Stomach (tissue), 8 donors: ENCODE measurements at regions not wholly inside any gene's neighbourhood (a gene's known extent, or its start where the extent isn't known, plus 50 kb on each side); places are given as distances from the start of the nearest gene placed in this dataset.

Experiments
- DNase-seq, 2 donors: peaks; one replicate each; pipeline versions ENCODE4 v3.0.0 to v3.0.0-alpha.2; 2013 to 2019
- H3K27ac ChIP-seq, 5 donors: fragments of 200-600 bp in 4 of 5; sonication (generic) in 4 of 5; one replicate each; pipeline ENCODE4 v1.5.1; 2013 to 2019; ENCODE audit warnings: mild to moderate bottlenecking in 1 of 5, moderate library complexity in 1 of 5
- H3K27me3 ChIP-seq, 3 donors: fragments of 200-600 bp; sonication (generic); one replicate each; pipeline ENCODE4 v1.5.1; 2017 to 2019; ENCODE audit warnings: mixed run types in 1 of 3
- H3K36me3 ChIP-seq, 4 donors: fragments of 200-600 bp; sonication (generic); 1 replicate in 3 of 4; 2 replicates in 1 of 4; pipeline ENCODE4 v1.5.1; 2016 to 2019
- H3K4me1 ChIP-seq, 4 donors: fragments of 200-600 bp; sonication (generic); one replicate each; pipeline ENCODE4 v1.5.1; 2016 to 2019
- H3K4me3 ChIP-seq, 4 donors: fragments of 200-600 bp; sonication (generic) in 3 of 4; one replicate each; pipeline ENCODE4 v1.5.1; 2016 to 2019; ENCODE audit warnings: mild to moderate bottlenecking in 1 of 4
- H3K9me3 ChIP-seq, 4 donors: fragments of 200-600 bp; sonication (generic); one replicate each; pipeline ENCODE4 v1.5.1; 2016 to 2019
- EP300 ChIP-seq: sonication (generic); formaldehyde crosslinking; IDR thresholded peaks from one replicate; pipeline ENCODE4 v1.6.1; 2017; ENCODE audit warnings: antibody characterized with exemption
- POLR2A ChIP-seq, 4 donors: fragments of 450-650 bp; IDR thresholded peaks; one replicate each; pipeline ENCODE4 v1.6.1; 2016; ENCODE audit warnings: antibody characterized with exemption in 4 of 4, control low read depth in 2 of 4, mild to moderate bottlenecking in 1 of 4, moderate library complexity in 1 of 4
- POLR2AphosphoS5 ChIP-seq, 3 donors: sonication (generic); formaldehyde crosslinking; IDR thresholded peaks; one replicate each; pipeline ENCODE4 v1.6.1; 2016; ENCODE audit warnings: antibody characterized with exemption in 3 of 3
- WGBS, 5 donors: extraction: QIAGEN DNeasy Blood & Tissue Kit in 3 of 5; methylation state at CpG; one replicate each; pipeline versions ENCODE4 v1.1.5 to v1.1.7; 2013 to 2018; 5-methylcytosine and 5-hydroxymethylcytosine counted together
- intact Hi-C: fragments of 100-400 bp; cut with DNase I; formaldehyde crosslinking; loops from one replicate; pipeline ENCODE4 v1.15.1; 2023; ENCODE audit warnings: low total_unique reads
- TF ChIP-seq, protein P1 (sequence below), 7 experiments: fragments of 450-650 bp in 4 of 7; fragments of 200-600 bp in 3 of 7; sonication (generic) in 3 of 7; IDR thresholded peaks; one replicate each; pipeline ENCODE4 v1.5.1; 2016 to 2019; ENCODE audit warnings: antibody characterized with exemption in 7 of 7, control low read depth in 2 of 7, mild to moderate bottlenecking in 1 of 7
- donor health status: healthy with polysubstance abuse.
- donor health status: Bipolar disorder and iron deficiency.
- donor health status: healthy.

- Histone ChIP-seq H3K9me3 (peaks cover 0 to 10% (median 8%) of the 10 kb centered on the region in 4 donors), H3K27ac (no peak overlapping the region), H3K27me3 (no peaks in the 10 kb centered on the region), H3K4me1 (no peaks in the 10 kb centered on the region), H3K36me3 (no peaks in the 10 kb centered on the region), H3K4me3 (no peak overlapping the region)
- DNase-seq: no peak
- no peak for TF ChIP-seq POLR2AphosphoS5 (IDR thresholded peaks at IDR 0.05)
- TF ChIP-seq EP300: no peak
- TF ChIP-seq, protein P1, sequence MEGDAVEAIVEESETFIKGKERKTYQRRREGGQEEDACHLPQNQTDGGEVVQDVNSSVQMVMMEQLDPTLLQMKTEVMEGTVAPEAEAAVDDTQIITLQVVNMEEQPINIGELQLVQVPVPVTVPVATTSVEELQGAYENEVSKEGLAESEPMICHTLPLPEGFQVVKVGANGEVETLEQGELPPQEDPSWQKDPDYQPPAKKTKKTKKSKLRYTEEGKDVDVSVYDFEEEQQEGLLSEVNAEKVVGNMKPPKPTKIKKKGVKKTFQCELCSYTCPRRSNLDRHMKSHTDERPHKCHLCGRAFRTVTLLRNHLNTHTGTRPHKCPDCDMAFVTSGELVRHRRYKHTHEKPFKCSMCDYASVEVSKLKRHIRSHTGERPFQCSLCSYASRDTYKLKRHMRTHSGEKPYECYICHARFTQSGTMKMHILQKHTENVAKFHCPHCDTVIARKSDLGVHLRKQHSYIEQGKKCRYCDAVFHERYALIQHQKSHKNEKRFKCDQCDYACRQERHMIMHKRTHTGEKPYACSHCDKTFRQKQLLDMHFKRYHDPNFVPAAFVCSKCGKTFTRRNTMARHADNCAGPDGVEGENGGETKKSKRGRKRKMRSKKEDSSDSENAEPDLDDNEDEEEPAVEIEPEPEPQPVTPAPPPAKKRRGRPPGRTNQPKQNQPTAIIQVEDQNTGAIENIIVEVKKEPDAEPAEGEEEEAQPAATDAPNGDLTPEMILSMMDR (IDR thresholded peaks at IDR 0.05): no peak
- no peak for TF ChIP-seq POLR2A (IDR thresholded peaks at IDR 0.05)
- intact Hi-C loops: no loop called here
These were observed 376.6 kb downstream of the RSL24D1 start for GRCh38 chr15:54820098-54820497.

DNA sequence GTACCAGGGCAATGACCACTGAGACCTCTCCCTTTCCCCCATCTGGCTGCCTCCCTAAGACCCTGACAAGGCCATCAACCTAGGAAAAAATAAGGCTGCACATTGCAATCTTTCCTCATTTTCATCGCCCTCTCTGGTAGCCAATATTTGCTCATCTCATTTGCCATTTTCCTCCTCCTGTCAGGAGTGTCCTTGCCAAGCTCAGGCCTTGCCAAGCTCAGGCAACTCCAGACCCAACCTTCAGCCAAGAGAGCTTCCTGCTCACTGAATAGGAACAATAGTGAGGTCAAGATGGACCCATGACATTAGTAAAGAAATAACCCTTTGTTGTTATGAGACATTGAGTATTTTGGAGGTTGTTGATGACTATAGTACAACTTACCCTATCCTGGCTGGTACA lies 380.3 kb downstream of the RSL24D1 start:
- TF ChIP-seq POLR2A (IDR thresholded peaks at IDR 0.05) (no peak), POLR2AphosphoS5 (IDR thresholded peaks at IDR 0.05) (no peak), EP300 (no peak)
- TF ChIP-seq, protein P1 (IDR thresholded peaks at IDR 0.05): no peak
- Histone ChIP-seq H3K27ac (no peak overlapping the region), H3K27me3 (no peaks in the 10 kb centered on the region), H3K36me3 (no peaks in the 10 kb centered on the region), H3K4me1 (no peaks in the 10 kb centered on the region), H3K9me3 (peaks cover 0 to 13% (median 8%) of the 10 kb centered on the region in 4 donors), H3K4me3 (no peak overlapping the region)
- DNase-seq: no peak
- intact Hi-C loops: no loop called here
- WGBS, 5 donors: 76 to 87% (median 82%) methylated on average over 1 of the region's 1 CpG

DNA sequence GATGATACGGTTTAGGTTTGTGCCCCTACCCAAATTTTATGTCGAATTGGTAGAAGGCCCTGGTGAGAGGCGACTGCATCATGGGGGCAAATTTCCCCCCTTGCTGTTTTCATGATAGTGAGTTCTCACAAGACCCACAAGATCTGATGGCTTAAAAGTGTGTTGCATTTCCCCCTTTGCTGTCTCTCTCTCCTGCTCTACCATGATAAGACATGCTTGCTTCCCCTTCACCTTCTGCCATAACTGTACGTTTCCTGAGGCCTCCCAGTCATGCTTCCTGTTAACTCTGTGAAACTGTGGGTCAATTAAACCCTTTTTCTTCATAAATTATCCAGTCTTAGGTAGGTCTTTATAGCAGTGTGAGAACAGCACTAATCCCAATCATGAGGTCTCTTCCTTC lies 381.2 kb downstream of the RSL24D1 start:
- no peak for DNase-seq
- H3K4me3 ChIP-seq: no peak overlapping the region
- WGBS, 5 donors: 66 to 74% (median 72%) methylated on average over 4 of the region's 4 CpGs
- H3K4me1 ChIP-seq: no peaks in the 10 kb centered on the region
- TF ChIP-seq POLR2A (IDR thresholded peaks at IDR 0.05) (no peak), EP300 (no peak), POLR2AphosphoS5 (IDR thresholded peaks at IDR 0.05) (no peak)
- TF ChIP-seq, protein P1 (IDR thresholded peaks at IDR 0.05): no peak
- H3K9me3 ChIP-seq: peaks cover 0 to 13% (median 8%) of the 10 kb centered on the region in 4 donors
- H3K27me3 ChIP-seq: no peaks in the 10 kb centered on the region
- intact Hi-C loops: no loop called here
- no peaks in the 10 kb centered on the region for H3K36me3 ChIP-seq
- H3K27ac ChIP-seq: no peak overlapping the region

- no peak overlapping the region for H3K27ac ChIP-seq
- intact Hi-C loops: no loop called here
- DNase-seq: peak in 1 of 2 donors; percentile 39
These were observed 384.4 kb downstream of the RSL24D1 start for GRCh38 chr15:54812383-54812782.

More at GRCh38 chr15:54812383-54812782, 384.4 kb downstream of the RSL24D1 start:
- Histone ChIP-seq H3K36me3 (no peaks in the 10 kb centered on the region), H3K4me3 (no peak overlapping the region), H3K9me3 (peaks cover 0 to 13% (median 8%) of the 10 kb centered on the region in 4 donors), H3K4me1 (no peaks in the 10 kb centered on the region), H3K27me3 (no peaks in the 10 kb centered on the region)
- no peak for TF ChIP-seq EP300
- no peak for TF ChIP-seq POLR2A (IDR thresholded peaks at IDR 0.05)
- TF ChIP-seq, protein P1 (IDR thresholded peaks at IDR 0.05): no peak
- no peak for TF ChIP-seq POLR2AphosphoS5 (IDR thresholded peaks at IDR 0.05)
